ENCODE measurements at regions not wholly inside any gene's neighbourhood (a gene's known extent, or its start where the extent isn't known, plus 50 kb on each side); places are given as distances from the start of the nearest gene placed in this dataset.

- DNase-seq = no peak
These were observed 194.9 kb upstream of the TNRC6C start for GRCh38 chr17:77763575-77763974.

DNA sequence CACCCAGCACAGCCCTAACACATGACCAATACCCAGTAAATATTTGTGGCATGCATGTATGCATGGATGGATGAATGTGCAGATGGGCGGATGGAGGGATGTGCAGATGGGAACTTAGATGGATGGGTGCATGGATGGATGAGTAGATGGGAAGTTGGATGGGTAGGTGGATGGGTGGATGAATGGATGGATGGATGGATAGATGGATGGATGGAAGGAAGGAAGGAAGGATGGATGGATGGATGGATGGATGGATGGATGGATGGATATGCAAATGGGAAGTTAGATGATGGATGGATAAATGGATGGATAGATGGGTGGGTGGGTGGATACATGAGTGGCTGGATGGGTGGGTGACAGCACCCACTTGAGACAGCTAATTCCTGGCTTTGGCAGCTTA lies 193.2 kb upstream of the TNRC6C start:
- DNase-seq = no peak

- no peak for DNase-seq
These were observed 191.4 kb upstream of the TNRC6C start for GRCh38 chr17:77767148-77767547.

DNA sequence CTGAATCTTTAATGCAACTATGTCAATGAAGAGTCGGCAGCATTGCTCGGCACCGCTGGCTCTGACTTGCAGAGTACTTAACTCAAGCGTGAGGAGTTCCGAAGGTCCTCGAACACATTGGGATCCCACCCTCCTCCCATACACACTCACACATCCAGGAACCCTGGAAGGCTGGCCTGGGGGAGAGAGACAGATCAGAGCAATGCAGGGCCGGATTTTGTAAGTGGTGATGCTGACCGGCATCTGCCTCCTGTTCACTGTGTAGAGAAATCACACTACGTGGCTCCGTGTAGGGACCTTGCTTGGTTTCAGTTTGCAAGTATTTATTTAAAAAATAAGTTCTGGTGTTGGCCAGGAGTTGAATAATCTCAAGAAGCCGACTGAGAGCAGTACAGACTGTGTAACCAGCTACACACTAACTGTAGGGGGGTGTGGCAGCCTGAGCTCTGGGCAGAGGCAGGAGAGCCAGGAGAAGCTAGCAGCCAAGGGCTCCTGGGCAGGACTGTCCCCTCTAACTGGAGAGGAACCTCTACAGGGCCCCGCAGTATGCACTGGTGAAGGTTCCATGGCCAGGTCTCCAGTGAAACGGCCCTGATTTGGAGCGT lies 190.2 kb upstream of the TNRC6C start:
- no peak for DNase-seq

DNA sequence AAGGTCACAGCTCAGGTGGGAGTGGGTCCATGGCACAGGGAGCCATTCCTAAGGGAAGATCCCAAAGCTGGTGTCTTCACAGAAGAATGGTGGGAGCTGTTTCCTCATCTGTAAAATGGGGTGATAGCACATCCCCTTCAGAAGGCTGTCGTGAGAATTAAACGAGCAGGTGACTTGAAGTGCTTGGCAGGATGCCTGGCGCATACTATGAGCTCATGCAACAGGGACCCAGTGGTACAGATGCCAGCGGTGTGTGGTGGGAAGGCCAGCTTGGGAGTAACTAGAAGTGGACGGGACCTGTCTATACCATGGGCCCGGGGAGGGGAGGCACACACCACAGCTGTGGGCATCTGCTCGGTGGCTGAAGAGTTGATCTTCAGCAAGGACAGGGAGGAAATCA lies 189.3 kb upstream of the TNRC6C start:
- DNase-seq = no peak

- no peak for DNase-seq
These were observed 188.7 kb upstream of the TNRC6C start for GRCh38 chr17:77769762-77770161.

DNA sequence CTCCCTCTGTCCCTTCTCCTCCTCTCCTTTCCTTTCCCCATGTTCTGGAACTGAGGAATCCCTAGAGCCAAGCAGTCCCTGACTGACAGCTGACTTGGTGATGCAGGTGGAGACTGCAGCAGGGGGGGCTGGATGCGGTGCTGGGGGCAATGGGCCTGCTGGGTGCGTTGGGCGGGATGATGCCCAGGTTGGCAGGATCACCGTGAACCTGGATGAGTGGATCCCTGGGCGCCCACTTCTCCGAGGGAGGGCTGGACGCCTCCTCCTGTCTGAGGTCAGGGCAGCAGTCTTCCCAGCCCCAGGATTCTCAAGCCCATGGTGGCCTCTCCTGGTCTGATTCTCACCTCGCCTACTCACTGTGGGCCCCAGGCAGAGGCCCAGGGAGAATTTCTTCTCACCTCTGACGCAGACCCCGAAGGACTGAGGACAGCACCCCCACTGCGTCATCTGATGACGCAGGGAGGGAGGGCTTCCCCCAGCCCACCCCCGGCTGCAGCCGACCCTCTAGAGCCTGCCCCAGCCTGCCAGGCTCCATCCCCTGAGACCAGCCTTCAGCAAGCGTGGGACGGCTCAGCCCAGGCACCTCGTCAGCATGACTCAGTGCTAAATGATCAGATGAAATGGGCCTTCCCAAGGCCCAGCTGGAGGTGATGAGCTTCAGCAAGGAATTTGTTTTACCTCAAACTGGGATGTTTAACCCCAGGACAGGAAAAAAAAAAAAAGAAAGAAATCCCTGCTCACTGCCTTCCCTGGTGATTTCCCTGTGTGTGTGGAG lies 188.0 kb upstream of the TNRC6C start:
- no peak for DNase-seq

DNA sequence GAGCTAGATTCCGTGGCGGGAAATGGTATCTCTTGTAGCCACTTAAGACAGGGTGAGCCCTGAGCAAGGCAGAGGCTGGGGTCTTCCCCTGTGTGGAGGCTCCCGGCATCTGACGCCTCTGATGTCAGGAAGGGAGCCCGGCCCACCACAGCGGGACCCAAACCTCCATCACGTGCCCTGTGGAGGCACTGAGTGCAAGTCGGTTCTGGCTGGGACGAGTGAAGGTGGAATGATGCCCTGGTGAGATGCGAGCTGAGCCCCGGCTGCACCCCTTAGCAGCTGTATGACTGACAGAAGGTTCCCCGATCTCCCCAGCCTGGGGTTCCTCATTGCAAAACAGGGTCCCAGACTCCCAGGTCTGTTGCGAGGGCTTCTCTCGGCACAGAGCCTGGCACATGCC lies 187.4 kb upstream of the TNRC6C start:
- no peak for DNase-seq

- DNase-seq = no peak
These were observed 186.9 kb upstream of the TNRC6C start for GRCh38 chr17:77771587-77771986.

GRCh38 chr17:77771998-77772397 lies 186.5 kb upstream of the TNRC6C start:
- DNase-seq = no peak

GRCh38 chr17:77772461-77772897 lies 186.0 kb upstream of the TNRC6C start:
- peak; percentile 83 for DNase-seq

DNA sequence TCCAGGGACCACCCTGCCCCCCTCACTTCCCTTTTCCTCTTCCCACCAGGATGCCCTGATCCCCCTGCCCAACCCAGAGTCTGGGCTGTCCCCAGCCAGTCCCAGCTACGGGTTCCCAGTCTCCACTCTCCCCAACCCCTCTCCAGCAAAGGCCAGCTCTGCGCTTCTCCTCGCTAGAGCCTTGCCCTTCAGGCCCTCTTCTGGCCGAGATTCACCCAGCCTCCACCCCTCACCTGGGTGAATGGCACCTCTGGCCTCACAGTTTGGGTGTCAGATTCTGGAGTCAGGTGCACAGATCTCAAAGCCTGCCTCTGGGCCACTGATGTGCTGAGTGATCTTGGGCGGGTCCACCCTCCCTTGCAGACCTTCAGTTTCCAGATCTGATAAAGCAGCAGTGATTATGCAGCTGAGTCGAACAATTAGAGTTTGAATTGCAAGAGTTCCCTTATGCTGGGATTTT lies 185.6 kb upstream of the TNRC6C start:
- DNase-seq = no peak

GRCh38 chr17:77774182-77774581 lies 184.3 kb upstream of the TNRC6C start:
- DNase-seq = no peak

DNA sequence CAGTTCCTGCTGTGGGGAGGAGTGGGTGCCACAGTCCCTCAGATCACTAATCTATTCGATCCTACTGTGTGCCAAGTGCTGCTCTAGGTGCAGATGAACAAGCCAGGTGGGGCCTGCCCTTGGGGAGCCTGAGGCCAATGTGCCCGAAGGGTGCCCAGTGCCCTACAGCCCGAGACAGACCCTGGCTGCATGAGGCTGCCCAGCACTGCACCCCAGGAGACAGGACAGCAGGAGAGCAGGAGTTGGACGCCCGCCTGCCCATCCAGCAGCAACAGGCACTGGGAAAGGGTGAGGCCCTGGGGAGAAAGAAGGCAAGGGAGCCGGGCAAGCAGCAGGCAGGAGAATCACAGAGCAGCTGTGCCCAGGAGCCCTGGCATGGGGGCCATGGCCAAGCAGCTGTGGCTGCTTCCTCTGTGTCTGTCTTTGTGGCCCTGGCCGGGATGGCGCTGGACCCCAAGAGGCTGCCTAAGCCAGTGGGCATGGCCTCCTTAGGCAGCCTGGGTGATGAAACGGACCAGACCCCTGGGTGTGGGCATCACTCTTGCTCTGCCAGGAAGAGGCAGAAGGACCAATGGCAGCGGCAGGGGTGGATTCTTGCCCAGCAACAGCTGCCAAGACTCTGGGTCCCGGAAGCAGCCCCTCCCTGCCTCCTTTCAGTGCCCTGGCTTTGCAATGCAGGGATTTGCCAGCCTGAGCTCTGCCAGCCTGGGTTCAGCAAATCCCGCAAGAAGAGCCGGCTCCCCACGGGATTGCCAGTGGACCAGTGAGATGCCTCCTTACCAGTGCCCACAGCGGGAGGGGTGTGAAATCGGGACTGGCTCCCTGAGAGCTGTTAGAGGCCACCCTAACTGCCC lies 179.6 kb upstream of the TNRC6C start:
- no peak for DNase-seq

DNA sequence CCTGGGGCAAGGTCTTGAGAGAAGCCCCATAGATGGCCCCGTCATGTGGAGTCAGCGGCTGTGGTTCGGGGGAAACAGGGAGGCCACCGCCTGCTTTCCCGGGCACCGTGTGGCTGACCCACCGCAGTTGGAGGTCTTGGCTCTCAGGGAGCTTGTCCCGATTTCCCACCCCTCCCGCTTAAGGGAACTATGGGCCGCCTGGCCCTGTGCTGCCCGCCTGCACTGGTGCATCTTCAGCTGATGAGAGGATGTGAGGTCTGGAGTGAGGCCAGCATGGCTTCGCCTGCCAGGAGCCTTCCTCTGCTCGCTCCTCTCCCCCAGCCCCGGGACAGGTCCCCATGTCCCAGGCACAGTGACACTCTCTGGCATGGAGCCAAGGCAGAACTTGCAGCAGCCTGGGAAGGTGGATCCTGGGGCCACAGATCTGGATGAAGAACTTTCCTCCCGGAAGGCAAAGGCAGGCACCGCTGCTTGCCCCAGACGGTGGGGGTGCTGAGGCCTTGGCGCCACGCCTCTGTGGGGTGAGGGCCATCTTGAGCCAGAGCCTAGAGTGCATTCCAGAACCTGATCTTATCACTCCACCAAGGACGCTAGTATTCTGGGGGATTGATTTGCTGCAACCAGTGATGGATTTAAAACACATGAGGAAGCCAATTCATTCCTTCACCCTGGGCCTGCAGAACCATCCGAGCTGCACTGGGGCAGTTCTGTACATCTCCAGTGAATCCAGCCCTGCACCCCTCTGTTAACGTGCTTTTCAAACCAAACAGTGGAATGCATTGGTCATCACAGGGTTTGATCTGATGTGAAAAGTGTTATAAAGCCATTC lies 178.6 kb upstream of the TNRC6C start:
- no peak for DNase-seq

GRCh38 chr17:77781536-77781935 lies 177.0 kb upstream of the TNRC6C start:
- DNase-seq = no peak

DNA sequence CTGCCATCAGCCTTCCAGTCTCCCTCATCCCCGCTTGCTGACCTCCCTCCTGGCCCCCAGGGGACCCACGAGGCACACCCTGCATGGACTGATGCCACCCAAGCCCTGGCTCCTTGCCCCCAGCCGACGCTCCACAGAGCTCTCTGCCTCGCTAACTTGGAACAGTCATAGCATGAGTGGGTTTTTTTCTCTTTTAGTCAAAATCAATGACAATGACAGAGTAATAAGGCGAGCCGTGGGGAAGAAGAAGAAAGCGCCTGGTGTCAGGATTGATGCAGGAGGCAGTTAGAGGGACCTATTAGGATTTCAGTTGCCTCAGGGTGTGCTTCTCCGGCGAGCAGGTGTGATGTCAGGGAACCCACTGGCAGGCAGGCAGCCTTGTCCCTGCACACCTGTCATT lies 176.3 kb upstream of the TNRC6C start:
- no peak for DNase-seq

DNA sequence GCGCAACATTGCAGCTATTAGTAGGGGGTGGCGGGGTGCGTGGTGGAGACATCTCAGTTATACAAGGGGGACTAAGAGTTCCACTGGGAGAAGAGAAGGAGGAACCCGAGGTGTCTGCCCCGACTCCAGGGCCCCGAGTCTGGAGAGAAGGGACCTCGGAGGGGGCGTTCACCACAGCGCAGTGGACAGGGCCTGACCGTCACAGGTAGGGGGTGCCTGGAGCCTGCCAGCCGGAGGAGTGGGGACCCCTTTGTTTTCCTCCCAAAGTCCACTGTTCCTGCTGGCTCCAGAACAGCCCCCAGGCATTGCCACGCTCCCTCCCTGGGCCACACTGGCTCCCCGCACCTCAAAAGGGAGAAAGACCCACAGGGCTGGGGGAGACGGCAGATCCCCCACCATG lies 175.9 kb upstream of the TNRC6C start:
- DNase-seq = no peak

GRCh38 chr17:77783991-77784820 lies 174.3 kb upstream of the TNRC6C start:
- peak; percentile 76 for DNase-seq

DNA sequence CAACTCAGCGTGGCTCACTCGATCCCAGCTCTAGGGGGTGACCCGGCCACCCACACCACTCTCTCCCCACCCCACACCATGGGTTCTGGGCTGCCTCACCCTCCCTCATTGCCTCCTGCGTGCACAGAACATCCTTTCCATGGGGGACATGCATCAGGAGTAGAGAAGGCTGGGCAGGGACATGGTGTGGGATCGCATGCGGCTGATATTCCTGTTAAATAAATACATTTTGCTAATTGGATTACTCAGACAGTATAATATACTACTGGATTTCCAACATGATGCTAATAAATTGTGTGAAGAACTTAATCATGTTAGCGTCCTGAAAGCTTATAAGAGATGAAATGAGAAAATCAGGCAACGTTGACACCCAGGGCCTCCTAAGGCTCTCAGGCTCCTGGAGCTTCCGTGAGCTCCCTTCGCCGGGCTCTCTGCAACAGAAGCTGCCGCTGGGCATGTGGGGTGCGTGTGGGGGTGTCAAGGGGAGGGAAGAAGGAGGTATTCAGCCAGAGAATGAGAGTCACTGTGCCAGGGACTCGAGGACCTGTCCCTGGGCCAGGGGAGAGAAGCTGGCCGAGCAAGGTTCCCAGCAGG lies 173.1 kb upstream of the TNRC6C start:
- no peak for DNase-seq

- no peak for DNase-seq
These were observed 172.4 kb upstream of the TNRC6C start for GRCh38 chr17:77786090-77786489.
